NCI-H187 treated with DMSO at 0.1 percent for 48 hours (cell line): ENCODE measurements at regions not wholly inside any gene's neighbourhood (a gene's known extent, or its start where the extent isn't known, plus 50 kb on each side); places are given as distances from the start of the nearest gene placed in this dataset.
"Not testable (repeated sequence)": the region's sequence is repeated elsewhere in the genome, so short reads cannot be mapped to it uniquely, and the experiment has no call there.

Experiments
- DNase-seq: peaks from one replicate; lab custom pipeline; 2025; lab: John Stamatoyannopoulos, UW

GRCh38 chr7:125845686-125846085, 916.1 kb upstream of the POT1 start:
- DNase-seq = no peak

- DNase-seq = no peak
Measured at GRCh38 chr7:125834421-125834820, 904.8 kb upstream of the POT1 start.

GRCh38 chr7:125833839-125834238, 904.2 kb upstream of the POT1 start:
- no peak for DNase-seq

- DNase-seq = no peak
Measured at GRCh38 chr7:125830743-125831142, 901.1 kb upstream of the POT1 start.

GRCh38 chr7:125828153-125828700, 898.6 kb upstream of the POT1 start:
- DNase-seq = no peak

GRCh38 chr7:125823538-125823937, 893.9 kb upstream of the POT1 start:
- DNase-seq = no peak

- no peak for DNase-seq
Measured at GRCh38 chr7:125820495-125820894, 890.9 kb upstream of the POT1 start.

- no peak for DNase-seq
Measured at GRCh38 chr7:125814100-125814499, 884.5 kb upstream of the POT1 start.

- DNase-seq = not testable (repeated sequence)
Measured at GRCh38 chr7:125806491-125806890, 876.9 kb upstream of the POT1 start.

GRCh38 chr7:125804273-125804672, 874.6 kb upstream of the POT1 start:
- no peak for DNase-seq

GRCh38 chr7:125780153-125780552, 850.5 kb upstream of the POT1 start:
- no peak for DNase-seq

GRCh38 chr7:125775317-125775716, 845.7 kb upstream of the POT1 start:
- no peak for DNase-seq

GRCh38 chr7:125773113-125773785, 843.6 kb upstream of the POT1 start:
- peak; percentile 45 for DNase-seq

- DNase-seq = no peak
Measured at GRCh38 chr7:125747966-125748365, 818.3 kb upstream of the POT1 start.

GRCh38 chr7:125746510-125746909, 816.9 kb upstream of the POT1 start:
- no peak for DNase-seq

- no peak for DNase-seq
Measured at GRCh38 chr7:125727215-125727614, 797.6 kb upstream of the POT1 start.

- DNase-seq = no peak
Measured at GRCh38 chr7:125695626-125696025, 766.0 kb upstream of the POT1 start.

GRCh38 chr7:125683156-125683555, 753.5 kb upstream of the POT1 start:
- DNase-seq = no peak

- no peak for DNase-seq
Measured at GRCh38 chr7:125681508-125681907, 751.9 kb upstream of the POT1 start.

GRCh38 chr7:125678771-125679170, 749.1 kb upstream of the POT1 start:
- DNase-seq = no peak

GRCh38 chr7:125675640-125676039, 746.0 kb upstream of the POT1 start:
- no peak for DNase-seq

- DNase-seq = no peak
Measured at GRCh38 chr7:125675169-125675568, 745.5 kb upstream of the POT1 start.

- no peak for DNase-seq
Measured at GRCh38 chr7:125670926-125671572, 741.4 kb upstream of the POT1 start.
